ENCODE measurements at regions not wholly inside any gene's neighbourhood (a gene's known extent, or its start where the extent isn't known, plus 50 kb on each side); places are given as distances from the start of the nearest gene placed in this dataset.

GRCh38 chr10:113241599-113242360 is 291.7 kb downstream of the TCF7L2 start:
- Histone ChIP-seq H3K4me3 (ENCODE audit: low read depth, low read length) (no peak overlapping the region), H3K36me3 (ENCODE audit: control insufficient read depth, insufficient read depth, low read length) (no peaks in the 10 kb centered on the region), H3K4me1 (ENCODE audit: control insufficient read depth, insufficient read depth, low read length, poor library complexity, severe bottlenecking) (no peaks in the 10 kb centered on the region), H3K27ac (ENCODE audit: insufficient read depth, low read length, poor library complexity, severe bottlenecking) (no peak overlapping the region), H3K27me3 (ENCODE audit: control insufficient read depth, insufficient read depth, low read length) (no peaks in the 10 kb centered on the region), H3K9me3 (ENCODE audit: control insufficient read depth in 2 of 2, low read length in 2 of 2) (no peaks in the 10 kb centered on the region)
- ATAC-seq (ENCODE audit: low read depth in 2 of 2) (no peak), DNase-seq (no peak)
- Mint-ChIP-seq H3K4me3 (no peak overlapping the region), H3K4me1 (no peaks in the 10 kb centered on the region), H3K36me3 (no peaks in the 10 kb centered on the region), H3K27ac (no peak overlapping the region), H3K9me3 (peaks cover 0 to 2% (median 0%) of the 10 kb centered on the region in 7 donors), H3K27me3 (peaks cover 4% of the 10 kb centered on the region)

- Histone ChIP-seq H3K4me1 (ENCODE audit: control insufficient read depth, insufficient read depth, low read length, poor library complexity, severe bottlenecking) (no peaks in the 10 kb centered on the region), H3K27me3 (ENCODE audit: control insufficient read depth, insufficient read depth, low read length) (no peaks in the 10 kb centered on the region), H3K4me3 (ENCODE audit: low read depth, low read length) (no peak overlapping the region), H3K36me3 (ENCODE audit: control insufficient read depth, insufficient read depth, low read length) (no peaks in the 10 kb centered on the region), H3K9me3 (ENCODE audit: control insufficient read depth in 2 of 2, low read length in 2 of 2) (no peaks in the 10 kb centered on the region), H3K27ac (ENCODE audit: insufficient read depth, low read length, poor library complexity, severe bottlenecking) (no peak overlapping the region)
- no peak for DNase-seq
- no peaks in the 10 kb centered on the region for H3K36me3 Mint-ChIP-seq
- no peak overlapping the region for H3K4me3 Mint-ChIP-seq
- no peaks in the 10 kb centered on the region for H3K4me1 Mint-ChIP-seq
- peaks cover 0 to 4% (median 0%) of the 10 kb centered on the region in 7 donors for H3K9me3 Mint-ChIP-seq
- no peak for ATAC-seq (ENCODE audit: low read depth in 2 of 2)
- H3K27me3 Mint-ChIP-seq = peaks cover 4% of the 10 kb centered on the region
- no peak overlapping the region for H3K27ac Mint-ChIP-seq
Measured at GRCh38 chr10:113243311-113243710, 293.3 kb downstream of the TCF7L2 start.

GRCh38 chr10:113244750-113245149 is 294.7 kb downstream of the TCF7L2 start:
- Mint-ChIP-seq H3K4me3 (no peak overlapping the region), H3K27ac (no peak overlapping the region), H3K4me1 (no peaks in the 10 kb centered on the region), H3K36me3 (no peaks in the 10 kb centered on the region), H3K9me3 (peaks cover 0 to 4% (median 0%) of the 10 kb centered on the region in 7 donors), H3K27me3 (peaks cover 4% of the 10 kb centered on the region)
- H3K4me3 ChIP-seq (ENCODE audit: low read depth, low read length) = no peak overlapping the region
- H3K36me3 ChIP-seq (ENCODE audit: control insufficient read depth, insufficient read depth, low read length) = no peaks in the 10 kb centered on the region
- no peaks in the 10 kb centered on the region for H3K9me3 ChIP-seq (ENCODE audit: control insufficient read depth in 2 of 2, low read length in 2 of 2)
- no peaks in the 10 kb centered on the region for H3K4me1 ChIP-seq (ENCODE audit: control insufficient read depth, insufficient read depth, low read length, poor library complexity, severe bottlenecking)
- ATAC-seq (ENCODE audit: low read depth in 2 of 2) (no peak), DNase-seq (no peak)
- H3K27ac ChIP-seq (ENCODE audit: insufficient read depth, low read length, poor library complexity, severe bottlenecking) = no peak overlapping the region
- H3K27me3 ChIP-seq (ENCODE audit: control insufficient read depth, insufficient read depth, low read length) = no peaks in the 10 kb centered on the region

- Histone ChIP-seq H3K27ac (ENCODE audit: insufficient read depth, low read length, poor library complexity, severe bottlenecking) (no peak overlapping the region), H3K27me3 (ENCODE audit: control insufficient read depth, insufficient read depth, low read length) (no peaks in the 10 kb centered on the region), H3K36me3 (ENCODE audit: control insufficient read depth, insufficient read depth, low read length) (no peaks in the 10 kb centered on the region), H3K9me3 (ENCODE audit: control insufficient read depth in 2 of 2, low read length in 2 of 2) (no peaks in the 10 kb centered on the region), H3K4me3 (ENCODE audit: low read depth, low read length) (no peak overlapping the region), H3K4me1 (ENCODE audit: control insufficient read depth, insufficient read depth, low read length, poor library complexity, severe bottlenecking) (no peaks in the 10 kb centered on the region)
- Mint-ChIP-seq H3K4me1 (no peaks in the 10 kb centered on the region), H3K27me3 (peaks cover 4% of the 10 kb centered on the region), H3K9me3 (peaks cover 0 to 4% (median 0%) of the 10 kb centered on the region in 7 donors), H3K36me3 (no peaks in the 10 kb centered on the region), H3K27ac (no peak overlapping the region), H3K4me3 (no peak overlapping the region)
- ATAC-seq (ENCODE audit: low read depth in 2 of 2) (no peak), DNase-seq (no peak)
Measured at GRCh38 chr10:113245286-113245685, 295.2 kb downstream of the TCF7L2 start.

GRCh38 chr10:113247050-113247449 is 297.0 kb downstream of the TCF7L2 start:
- Mint-ChIP-seq H3K27ac (no peak overlapping the region), H3K9me3 (peaks cover 0 to 4% (median 0%) of the 10 kb centered on the region in 7 donors), H3K36me3 (no peaks in the 10 kb centered on the region), H3K4me1 (no peaks in the 10 kb centered on the region), H3K27me3 (peaks cover 4% of the 10 kb centered on the region), H3K4me3 (no peak overlapping the region)
- Histone ChIP-seq H3K9me3 (ENCODE audit: control insufficient read depth in 2 of 2, low read length in 2 of 2) (no peaks in the 10 kb centered on the region), H3K36me3 (ENCODE audit: control insufficient read depth, insufficient read depth, low read length) (no peaks in the 10 kb centered on the region), H3K4me1 (ENCODE audit: control insufficient read depth, insufficient read depth, low read length, poor library complexity, severe bottlenecking) (no peaks in the 10 kb centered on the region), H3K27me3 (ENCODE audit: control insufficient read depth, insufficient read depth, low read length) (no peaks in the 10 kb centered on the region), H3K27ac (ENCODE audit: insufficient read depth, low read length, poor library complexity, severe bottlenecking) (no peak overlapping the region), H3K4me3 (ENCODE audit: low read depth, low read length) (no peak overlapping the region)
- DNase-seq (no peak), ATAC-seq (ENCODE audit: low read depth in 2 of 2) (no peak)

GRCh38 chr10:113252650-113253618 is 299.9 kb upstream of the HABP2 start:
- DNase-seq (no peak), ATAC-seq (ENCODE audit: low read depth in 2 of 2) (no peak)
- Mint-ChIP-seq H3K4me3 (no peak overlapping the region), H3K9me3 (peaks cover 0 to 7% (median 0%) of the 10 kb centered on the region in 7 donors), H3K27me3 (peaks cover 4% of the 10 kb centered on the region), H3K27ac (no peak overlapping the region), H3K4me1 (no peaks in the 10 kb centered on the region), H3K36me3 (no peaks in the 10 kb centered on the region)
- Histone ChIP-seq H3K4me3 (ENCODE audit: low read depth, low read length) (no peak overlapping the region), H3K27me3 (ENCODE audit: control insufficient read depth, insufficient read depth, low read length) (no peaks in the 10 kb centered on the region), H3K9me3 (ENCODE audit: control insufficient read depth in 2 of 2, low read length in 2 of 2) (no peaks in the 10 kb centered on the region), H3K4me1 (ENCODE audit: control insufficient read depth, insufficient read depth, low read length, poor library complexity, severe bottlenecking) (no peaks in the 10 kb centered on the region), H3K36me3 (ENCODE audit: control insufficient read depth, insufficient read depth, low read length) (no peaks in the 10 kb centered on the region), H3K27ac (ENCODE audit: insufficient read depth, low read length, poor library complexity, severe bottlenecking) (no peak overlapping the region)

GRCh38 chr10:113259576-113260226 is 293.2 kb upstream of the HABP2 start:
- Histone ChIP-seq H3K4me3 (ENCODE audit: low read depth, low read length) (no peak overlapping the region), H3K27me3 (ENCODE audit: control insufficient read depth, insufficient read depth, low read length) (no peaks in the 10 kb centered on the region), H3K9me3 (ENCODE audit: control insufficient read depth in 2 of 2, low read length in 2 of 2) (no peaks in the 10 kb centered on the region), H3K36me3 (ENCODE audit: control insufficient read depth, insufficient read depth, low read length) (no peaks in the 10 kb centered on the region), H3K4me1 (ENCODE audit: control insufficient read depth, insufficient read depth, low read length, poor library complexity, severe bottlenecking) (no peaks in the 10 kb centered on the region), H3K27ac (ENCODE audit: insufficient read depth, low read length, poor library complexity, severe bottlenecking) (no peak overlapping the region)
- Mint-ChIP-seq H3K4me1 (no peaks in the 10 kb centered on the region), H3K27me3 (peaks cover 23% of the 10 kb centered on the region), H3K4me3 (no peak overlapping the region), H3K36me3 (no peaks in the 10 kb centered on the region), H3K9me3 (peaks cover 0 to 2% (median 0%) of the 10 kb centered on the region in 7 donors), H3K27ac (no peak overlapping the region)
- DNase-seq (no peak), ATAC-seq (ENCODE audit: low read depth in 2 of 2) (no peak)
